Skin epidermis (tissue), 12 donors: ENCODE measurements at regions not wholly inside any gene's neighbourhood (a gene's known extent, or its start where the extent isn't known, plus 50 kb on each side); places are given as distances from the start of the nearest gene placed in this dataset.
A peak's percentile ranks its signal among the peaks of the same experiment; 100 is the strongest.

Experiments used
- H3K27ac ChIP-seq, 21 experiments: fragments of 200-600 bp; sonication (generic) in 11 of 21; one replicate each; pipeline ENCODE4 v1.5.0; 2020; ENCODE audit warnings: mild to moderate bottlenecking in 3 of 21, inconsistent platforms in 2 of 21, moderate library complexity in 2 of 21
- H3K4me3 ChIP-seq, 7 experiments: fragments of 200-600 bp; sonication (generic) in 2 of 7; one replicate each; pipeline ENCODE4 v1.5.0; 2020; ENCODE audit warnings: inconsistent platforms in 2 of 7, mild to moderate bottlenecking in 2 of 7, moderate library complexity in 1 of 7

GRCh38 chr13:97109841-97110492, 112.2 kb upstream of the MBNL2 start:
- Histone ChIP-seq H3K27ac (peak overlapping the region in 3 of 21 experiments; percentile 18 to 40 (median 20)), H3K4me3 (peak overlapping the region in 1 of 7 experiments; percentile 7)

GRCh38 chr13:97110936-97111335, 111.2 kb upstream of the MBNL2 start:
- Histone ChIP-seq H3K27ac (no peak overlapping the region), H3K4me3 (no peak overlapping the region)

- Histone ChIP-seq H3K4me3 (no peak overlapping the region), H3K27ac (no peak overlapping the region)
These were observed 110.4 kb upstream of the MBNL2 start for GRCh38 chr13:97111756-97112155.

- Histone ChIP-seq H3K27ac (no peak overlapping the region), H3K4me3 (no peak overlapping the region)
These were observed 109.5 kb upstream of the MBNL2 start for GRCh38 chr13:97112446-97113152.

- H3K27ac ChIP-seq = no peak overlapping the region
- no peak overlapping the region for H3K4me3 ChIP-seq
These were observed 108.7 kb upstream of the MBNL2 start for GRCh38 chr13:97113231-97114001.

- H3K4me3 ChIP-seq = no peak overlapping the region
- H3K27ac ChIP-seq = peak overlapping the region in 6 of 21 experiments; percentile 8 to 56 (median 30)
These were observed 107.5 kb upstream of the MBNL2 start for GRCh38 chr13:97114651-97115050.

- Histone ChIP-seq H3K4me3 (no peak overlapping the region), H3K27ac (no peak overlapping the region)
These were observed 105.4 kb upstream of the MBNL2 start for GRCh38 chr13:97116754-97117153.

- no peak overlapping the region for H3K4me3 ChIP-seq
- no peak overlapping the region for H3K27ac ChIP-seq
These were observed 104.7 kb upstream of the MBNL2 start for GRCh38 chr13:97117388-97117910.

GRCh38 chr13:97119943-97120342, 102.2 kb upstream of the MBNL2 start:
- no peak overlapping the region for H3K27ac ChIP-seq
- no peak overlapping the region for H3K4me3 ChIP-seq

- H3K4me3 ChIP-seq = no peak overlapping the region
- no peak overlapping the region for H3K27ac ChIP-seq
These were observed 101.8 kb upstream of the MBNL2 start for GRCh38 chr13:97120346-97120745.

- no peak overlapping the region for H3K4me3 ChIP-seq
- H3K27ac ChIP-seq = no peak overlapping the region
These were observed 101.2 kb upstream of the MBNL2 start for GRCh38 chr13:97120976-97121375.

GRCh38 chr13:97121894-97122293, 100.2 kb upstream of the MBNL2 start:
- Histone ChIP-seq H3K4me3 (no peak overlapping the region), H3K27ac (peak overlapping the region in 1 of 21 experiments; percentile 13)

- H3K27ac ChIP-seq = peak overlapping the region in 1 of 21 experiments; percentile 13
- no peak overlapping the region for H3K4me3 ChIP-seq
These were observed 99.6 kb upstream of the MBNL2 start for GRCh38 chr13:97122381-97122996.

- no peak overlapping the region for H3K4me3 ChIP-seq
- H3K27ac ChIP-seq = peak overlapping the region in 4 of 21 experiments; percentile 43 to 71 (median 52)
These were observed 97.9 kb upstream of the MBNL2 start for GRCh38 chr13:97124206-97124605.

GRCh38 chr13:97124915-97125809, 97.0 kb upstream of the MBNL2 start:
- Histone ChIP-seq H3K4me3 (no peak overlapping the region), H3K27ac (peak overlapping the region in 15 of 21 experiments; percentile 2 to 71 (median 43))

GRCh38 chr13:97125810-97126738, 96.1 kb upstream of the MBNL2 start:
- peak overlapping the region in 17 of 21 experiments; percentile 10 to 73 (median 53) for H3K27ac ChIP-seq
- H3K4me3 ChIP-seq = no peak overlapping the region

- Histone ChIP-seq H3K27ac (no peak overlapping the region), H3K4me3 (no peak overlapping the region)
These were observed 94.3 kb upstream of the MBNL2 start for GRCh38 chr13:97127842-97128241.

- no peak overlapping the region for H3K27ac ChIP-seq
- no peak overlapping the region for H3K4me3 ChIP-seq
These were observed 91.9 kb upstream of the MBNL2 start for GRCh38 chr13:97130190-97130589.
